HEK293T (cell line): ENCODE measurements at regions not wholly inside any gene's neighbourhood (a gene's known extent, or its start where the extent isn't known, plus 50 kb on each side); places are given as distances from the start of the nearest gene placed in this dataset.

Experiments
- BHLHE40 ChIP-seq: fragments of 450-650 bp; IDR thresholded peaks from 2 replicates; pipeline ENCODE4 v1.6.1; 2016; ENCODE audit warnings: mild to moderate bottlenecking, moderate library complexity, borderline replicate concordance
- HDGF ChIP-seq: fragments of 450-650 bp; IDR thresholded peaks from 2 replicates; pipeline ENCODE4 v1.6.1; 2017; ENCODE audit warnings: antibody characterized with exemption, borderline replicate concordance

DNA sequence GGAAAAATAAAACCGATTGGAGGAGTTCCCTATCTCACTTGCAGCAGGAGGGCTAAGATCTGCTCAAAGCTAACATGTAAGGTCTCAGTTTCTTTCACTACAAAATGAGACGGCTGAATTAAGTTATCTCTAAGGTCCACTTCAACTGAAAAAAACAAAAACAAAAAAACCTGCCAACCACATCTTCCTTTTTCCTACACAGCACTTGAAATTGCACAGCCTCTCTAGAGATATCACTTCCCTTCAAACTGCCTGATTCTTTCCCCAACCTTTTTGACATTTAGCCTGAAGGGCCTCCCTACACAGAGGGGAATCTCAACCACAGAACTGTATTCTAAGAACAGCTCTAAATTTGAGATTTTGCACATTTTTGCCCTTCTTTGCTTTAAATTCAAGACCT is 227.9 kb upstream of the TARS1 start:
- TF ChIP-seq HDGF (no peak), BHLHE40 (no peak)
